MM.1S (cell line): ENCODE measurements at regions not wholly inside any gene's neighbourhood (a gene's known extent, or its start where the extent isn't known, plus 50 kb on each side); places are given as distances from the start of the nearest gene placed in this dataset.

ENCODE experiments used
- DNase-seq: peaks from one replicate; pipeline ENCODE4 v3.0.0-alpha.2; 2015
- H2AFZ ChIP-seq: fragments of 300-600 bp; sonication (generic); 2 replicates; pipeline ENCODE4 v1.6.0; 2016; ENCODE audit warnings: antibody characterized with exemption, low read length
- H3F3A ChIP-seq: fragments of 300-600 bp; sonication (generic); 2 replicates; pipeline ENCODE4 v1.6.1; 2016; ENCODE audit warnings: mild to moderate bottlenecking, antibody characterized with exemption, low read length, moderate library complexity, mixed read lengths; ENCODE audit not compliant: insufficient read depth
- H3K27ac ChIP-seq: fragments of 300-600 bp; sonication (generic); 2 replicates; pipeline ENCODE4 v1.5.1; 2016; ENCODE audit warnings: mild to moderate bottlenecking, low read length
- H3K27me3 ChIP-seq: fragments of 300-600 bp; sonication (generic); replicated peaks from 2 replicates; pipeline ENCODE4 v1.6.0; 2016; ENCODE audit warnings: low read length; ENCODE audit not compliant: insufficient read depth
- H3K36me3 ChIP-seq: fragments of 300-600 bp; sonication (generic); replicated peaks from 2 replicates; pipeline ENCODE4 v1.6.1; 2016; ENCODE audit warnings: mild to moderate bottlenecking, low read length, mixed read lengths; ENCODE audit not compliant: insufficient read depth
- H3K4me1 ChIP-seq: fragments of 300-600 bp; sonication (generic); 2 replicates; pipeline ENCODE4 v1.6.1; 2016; ENCODE audit warnings: low read length, mixed read lengths
- H3K4me2 ChIP-seq: fragments of 300-600 bp; sonication (generic); 2 replicates; pipeline ENCODE4 v1.6.0; 2016; ENCODE audit warnings: low read depth, low read length
- H3K4me3 ChIP-seq: fragments of 300-600 bp; sonication (generic); 2 replicates; pipeline ENCODE4 v1.5.1; 2016; ENCODE audit warnings: low read length, mixed read lengths
- H3K79me2 ChIP-seq: fragments of 300-600 bp; sonication (generic); 2 replicates; pipeline ENCODE4 v1.6.1; 2016; ENCODE audit warnings: mixed run types, low read length, mixed read lengths
- H3K9ac ChIP-seq: fragments of 300-600 bp; sonication (generic); 2 replicates; pipeline ENCODE4 v1.6.1; 2016; ENCODE audit warnings: low read length, mixed read lengths
- H3K9me2 ChIP-seq: fragments of 300-600 bp; sonication (generic); replicated peaks from 2 replicates; pipeline ENCODE4 v1.6.1; 2016; ENCODE audit warnings: mild to moderate bottlenecking, low read length, mixed read lengths; ENCODE audit not compliant: insufficient read depth
- H3K9me3 ChIP-seq: fragments of 300-600 bp; sonication (generic); replicated peaks from 2 replicates; pipeline ENCODE4 v1.6.1; 2016; ENCODE audit warnings: mild to moderate bottlenecking, low read length, mixed read lengths; ENCODE audit not compliant: insufficient read depth
- H4K20me1 ChIP-seq: fragments of 300-600 bp; sonication (generic); 2 replicates; pipeline ENCODE4 v1.6.1; 2016; ENCODE audit warnings: mild to moderate bottlenecking, low read length, moderate library complexity, mixed read lengths; ENCODE audit not compliant: insufficient read depth
- CTCF ChIP-seq: fragments of 300-600 bp; sonication (generic); IDR thresholded peaks from 2 replicates; pipeline ENCODE4 v1.5.1; 2016; ENCODE audit warnings: antibody characterized with exemption, low read length, mixed read lengths
- EZH2 ChIP-seq: fragments of 300-600 bp; sonication (generic); optimal IDR thresholded peaks from 2 replicates; pipeline ENCODE3; 2017; ENCODE audit warnings: low read depth, mild to moderate bottlenecking, antibody characterized with exemption, low read length, mixed read lengths
- EZH2phosphoT487 ChIP-seq: fragments of 300-600 bp; sonication (generic); IDR thresholded peaks from 2 replicates; pipeline ENCODE4 v1.6.1; 2018; ENCODE audit warnings: antibody characterized with exemption, low read length

DNA sequence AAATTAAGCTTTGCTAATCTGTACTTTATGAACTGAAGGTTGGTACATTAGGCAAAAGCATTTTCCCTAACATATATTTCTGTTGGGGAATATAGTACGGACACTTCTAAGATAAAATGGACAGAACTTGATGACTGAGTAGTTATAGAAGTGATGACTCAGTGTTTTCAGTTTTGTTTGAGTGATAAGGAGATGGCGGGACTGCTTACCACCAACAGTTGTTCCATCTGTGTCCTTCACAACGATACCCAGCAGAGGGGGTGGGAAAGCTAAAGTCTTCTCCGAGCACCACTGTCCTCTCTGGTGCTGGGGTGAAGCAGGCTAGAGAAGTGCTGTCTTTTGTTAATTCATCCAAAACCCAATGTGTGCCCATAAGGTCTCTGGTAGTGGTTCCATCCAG, 195.8 kb downstream of the CD47 start:
- Histone ChIP-seq H3K79me2 (no peaks in the 10 kb centered on the region), H3K9ac (no peak overlapping the region), H3K4me2 (no peak overlapping the region), H3K4me3 (no peak overlapping the region), H3K27ac (no peak overlapping the region), H3K9me3 (no peaks in the 10 kb centered on the region), H3K4me1 (no peaks in the 10 kb centered on the region), H3K27me3 (no peaks in the 10 kb centered on the region), H2AFZ (no peak overlapping the region), H4K20me1 (no peaks in the 10 kb centered on the region), H3F3A (no peaks in the 10 kb centered on the region), H3K9me2 (no peaks in the 10 kb centered on the region), H3K36me3 (no peaks in the 10 kb centered on the region)
- TF ChIP-seq CTCF (no peak), EZH2phosphoT487 (no peak), EZH2 (no peak)
- no peak for DNase-seq

DNA sequence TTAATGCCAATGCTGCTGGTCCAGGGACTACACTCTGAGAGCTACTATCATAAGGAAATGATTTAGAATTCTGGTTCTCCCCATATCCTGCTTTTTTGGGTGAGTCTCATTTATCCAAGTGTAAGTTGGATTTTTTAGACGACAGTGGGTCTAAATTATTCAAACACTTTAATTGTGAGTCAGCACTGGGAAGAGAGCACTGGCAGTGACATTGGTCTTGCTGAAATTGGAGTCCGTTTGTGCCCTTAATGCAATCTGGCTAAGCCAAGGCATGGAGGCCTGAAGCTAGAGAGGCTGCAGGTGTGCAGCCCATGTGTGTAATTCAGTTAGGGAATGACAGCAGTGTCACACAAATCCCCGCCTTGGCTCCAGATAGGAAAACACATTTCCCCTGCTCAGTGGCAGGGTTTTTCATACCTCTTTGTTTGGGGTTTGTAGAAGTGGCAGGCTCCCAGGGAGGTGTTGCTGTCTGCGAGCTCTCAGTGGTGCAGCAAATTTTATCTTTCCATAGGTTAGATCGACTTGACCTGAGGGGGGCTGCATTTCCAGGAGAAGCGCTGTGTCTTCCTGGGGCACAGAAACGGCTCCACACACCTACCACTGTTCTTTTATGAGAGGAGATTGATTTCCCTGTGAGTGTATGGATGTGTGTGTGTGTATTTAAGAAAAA, 197.7 kb downstream of the CD47 start:
- Histone ChIP-seq H3K4me2 (no peak overlapping the region), H2AFZ (no peak overlapping the region), H3K79me2 (no peaks in the 10 kb centered on the region), H3K27ac (no peak overlapping the region), H3K9me3 (no peaks in the 10 kb centered on the region), H3F3A (no peaks in the 10 kb centered on the region), H4K20me1 (no peaks in the 10 kb centered on the region), H3K4me1 (no peaks in the 10 kb centered on the region), H3K4me3 (no peak overlapping the region), H3K9ac (no peak overlapping the region), H3K27me3 (no peaks in the 10 kb centered on the region), H3K9me2 (no peaks in the 10 kb centered on the region), H3K36me3 (no peaks in the 10 kb centered on the region)
- DNase-seq, result no peak
- TF ChIP-seq CTCF, result no peak
- TF ChIP-seq EZH2, result no peak
- TF ChIP-seq EZH2phosphoT487, result no peak

DNA sequence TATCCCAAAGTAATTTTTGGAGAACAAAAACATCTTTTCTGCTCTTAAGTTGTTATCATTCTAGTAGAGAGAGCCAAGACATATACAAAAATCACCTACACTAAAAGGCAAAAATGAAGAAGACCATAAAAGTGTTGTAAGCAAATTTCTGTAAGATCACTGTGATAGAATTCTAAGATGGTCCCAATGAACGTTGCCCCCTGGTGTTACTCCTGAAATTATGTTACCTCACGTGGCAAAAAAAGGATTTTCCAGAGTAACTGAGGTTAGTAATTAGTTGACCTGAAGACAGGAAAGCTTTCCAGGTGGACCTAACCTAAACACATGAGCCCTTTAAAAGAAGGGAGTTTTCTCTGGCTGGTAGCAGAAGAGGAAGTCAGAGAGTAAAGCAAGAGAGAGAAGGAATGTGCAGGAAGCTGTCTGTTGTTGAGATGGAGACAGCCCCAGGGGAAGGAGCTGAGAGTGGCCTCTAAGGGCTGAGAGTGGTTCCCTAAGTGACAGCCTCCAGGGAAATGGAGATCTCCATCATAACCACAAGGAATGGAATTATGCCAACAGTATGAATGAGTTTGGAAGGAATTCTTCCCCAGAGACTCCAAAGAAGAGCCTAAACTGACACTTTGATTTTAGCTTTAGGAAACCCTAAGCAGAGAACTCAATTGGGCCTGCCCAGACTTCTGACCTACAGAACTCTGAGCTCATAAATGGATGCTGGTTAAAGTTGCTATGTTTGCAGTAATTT, 205.9 kb downstream of the CD47 start:
- Histone ChIP-seq H3K9ac (no peak overlapping the region), H3F3A (no peaks in the 10 kb centered on the region), H2AFZ (no peak overlapping the region), H3K36me3 (no peaks in the 10 kb centered on the region), H3K79me2 (no peaks in the 10 kb centered on the region), H3K9me2 (no peaks in the 10 kb centered on the region), H3K4me1 (no peaks in the 10 kb centered on the region), H3K27me3 (no peaks in the 10 kb centered on the region), H4K20me1 (no peaks in the 10 kb centered on the region), H3K4me2 (no peak overlapping the region), H3K4me3 (no peak overlapping the region), H3K9me3 (no peaks in the 10 kb centered on the region), H3K27ac (no peak overlapping the region)
- no peak for DNase-seq
- TF ChIP-seq EZH2phosphoT487, result no peak
- TF ChIP-seq EZH2, result no peak
- TF ChIP-seq CTCF, result no peak
